CD4-positive, alpha-beta T cell treated with Interleukin-1 beta for 1 hour (primary cell): ENCODE measurements at regions not wholly inside any gene's neighbourhood (a gene's known extent, or its start where the extent isn't known, plus 50 kb on each side); places are given as distances from the start of the nearest gene placed in this dataset.

Source experiments
- DNase-seq, 2 donors: peaks; one replicate each; pipeline ENCODE4 v3.0.0-alpha.2; 2020 to 2022

GRCh38 chr2:43127941-43128558, 98.4 kb downstream of the ZFP36L2 start:
- no peak for DNase-seq

GRCh38 chr2:43127208-43127940, 99.0 kb downstream of the ZFP36L2 start:
- peak; percentile 83 to 87 for DNase-seq

- DNase-seq: no peak
These were observed 99.6 kb downstream of the ZFP36L2 start for GRCh38 chr2:43126817-43127207.

GRCh38 chr2:43125090-43125998, 101.1 kb downstream of the ZFP36L2 start:
- no peak for DNase-seq

GRCh38 chr2:43124687-43125057, 101.7 kb downstream of the ZFP36L2 start:
- DNase-seq: no peak

GRCh38 chr2:43123981-43124686, 102.3 kb downstream of the ZFP36L2 start:
- no peak for DNase-seq

- no peak for DNase-seq
These were observed 102.9 kb downstream of the ZFP36L2 start for GRCh38 chr2:43123486-43123885.

- DNase-seq: no peak
These were observed 103.4 kb downstream of the ZFP36L2 start for GRCh38 chr2:43123028-43123427.

GRCh38 chr2:43121580-43122314, 104.7 kb downstream of the ZFP36L2 start:
- no peak for DNase-seq

GRCh38 chr2:43119303-43119702, 107.1 kb downstream of the ZFP36L2 start:
- DNase-seq: no peak

- DNase-seq: no peak
These were observed 108.8 kb downstream of the ZFP36L2 start for GRCh38 chr2:43117521-43118143.

GRCh38 chr2:43116988-43117387, 109.4 kb downstream of the ZFP36L2 start:
- no peak for DNase-seq

- no peak for DNase-seq
These were observed 110.5 kb downstream of the ZFP36L2 start for GRCh38 chr2:43115881-43116280.

- no peak for DNase-seq
These were observed 112.2 kb downstream of the ZFP36L2 start for GRCh38 chr2:43114210-43114609.

GRCh38 chr2:43111788-43112554, 114.4 kb downstream of the ZFP36L2 start:
- no peak for DNase-seq

- no peak for DNase-seq
These were observed 115.9 kb downstream of the ZFP36L2 start for GRCh38 chr2:43110442-43110871.

GRCh38 chr2:43109261-43109743, 117.1 kb downstream of the ZFP36L2 start:
- no peak for DNase-seq

GRCh38 chr2:43107679-43108078, 118.7 kb downstream of the ZFP36L2 start:
- DNase-seq: no peak

- DNase-seq: no peak
These were observed 119.6 kb downstream of the ZFP36L2 start for GRCh38 chr2:43106559-43107527.
